ENCODE measurements at regions not wholly inside any gene's neighbourhood (a gene's known extent, or its start where the extent isn't known, plus 50 kb on each side); places are given as distances from the start of the nearest gene placed in this dataset.

DNA sequence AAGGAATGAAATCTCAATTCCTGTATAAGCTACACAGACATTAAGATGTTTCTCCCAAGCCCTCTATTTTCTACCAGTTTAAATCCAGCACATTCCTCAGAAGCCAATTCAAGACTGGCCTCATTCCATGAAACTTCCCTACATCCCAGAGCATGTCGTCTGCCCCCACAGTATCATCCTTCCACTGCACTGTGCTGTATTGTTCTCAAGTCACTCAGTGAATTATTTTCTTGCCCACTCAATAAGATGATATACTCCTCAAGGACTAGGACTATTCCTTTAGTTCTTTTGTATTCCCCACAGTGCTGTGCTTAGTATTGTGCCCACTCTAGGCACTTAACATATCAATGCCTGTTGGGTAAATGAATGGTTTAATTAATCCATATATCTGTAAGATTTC is 203.1 kb upstream of the BLID start:
- DNase-seq: no peak

DNA sequence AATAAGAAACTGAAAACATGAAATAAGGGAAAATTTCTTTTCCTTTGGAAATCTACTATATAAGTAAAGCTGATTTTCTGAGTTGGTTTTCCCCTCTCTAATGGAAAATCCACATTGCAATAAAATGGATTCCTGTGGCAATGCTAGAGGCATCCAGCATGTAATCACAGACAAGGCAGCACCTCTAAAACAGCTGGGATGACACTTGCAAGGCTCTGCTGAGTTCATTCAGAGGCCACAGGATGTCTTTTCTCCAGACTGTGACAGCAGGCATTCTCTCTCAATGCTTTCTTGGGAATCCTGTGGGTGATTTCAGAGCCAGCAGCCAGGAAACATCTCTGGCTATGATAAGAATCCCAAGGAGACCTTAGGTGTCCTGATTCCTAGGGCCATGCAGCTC is 201.3 kb upstream of the BLID start:
- peak; percentile 75 for DNase-seq

DNA sequence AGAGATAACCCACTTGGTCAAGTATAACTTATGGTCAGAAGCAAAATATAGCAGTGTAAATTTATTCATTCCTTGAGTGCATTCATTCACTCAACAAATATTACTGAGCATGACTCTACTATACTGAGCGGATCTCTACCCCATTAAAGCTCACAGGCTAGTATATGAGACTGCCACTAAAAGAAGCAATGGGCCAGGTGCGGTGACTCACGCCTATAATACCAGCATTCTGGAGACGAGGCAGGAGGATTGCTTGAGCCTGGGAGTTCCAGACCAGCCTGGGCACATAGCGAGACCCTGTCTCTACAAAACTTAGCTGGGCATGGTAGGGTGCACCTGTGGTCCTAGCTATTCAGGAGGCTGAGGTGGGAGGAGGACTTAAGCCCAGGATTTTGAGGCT is 197.6 kb upstream of the BLID start:
- no peak for DNase-seq

DNA sequence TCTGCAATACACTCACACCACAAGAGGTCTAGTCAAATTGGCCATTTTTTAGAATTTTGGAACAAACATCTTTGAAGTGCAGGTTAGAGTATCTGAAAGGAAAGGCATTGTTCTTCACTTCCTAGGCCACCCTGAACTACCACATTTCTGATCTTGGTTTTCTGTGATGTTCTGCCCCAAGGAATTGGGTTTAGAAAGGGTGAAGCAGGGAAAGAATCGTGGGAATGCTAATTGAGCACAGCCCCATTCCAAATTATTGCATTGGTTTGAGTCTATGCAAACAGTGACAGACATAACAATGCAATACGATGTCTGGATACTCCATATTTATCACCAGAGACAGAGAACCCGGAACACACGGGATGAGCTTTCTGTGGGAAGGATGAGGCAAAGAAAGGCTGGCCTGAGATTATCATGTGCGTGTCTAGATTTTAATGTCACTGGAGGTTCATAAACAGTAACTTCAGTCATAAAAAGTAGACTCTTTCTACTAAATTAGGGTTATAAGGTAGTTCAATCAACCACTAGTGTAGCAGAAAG is 195.3 kb upstream of the BLID start:
- DNase-seq: no peak

DNA sequence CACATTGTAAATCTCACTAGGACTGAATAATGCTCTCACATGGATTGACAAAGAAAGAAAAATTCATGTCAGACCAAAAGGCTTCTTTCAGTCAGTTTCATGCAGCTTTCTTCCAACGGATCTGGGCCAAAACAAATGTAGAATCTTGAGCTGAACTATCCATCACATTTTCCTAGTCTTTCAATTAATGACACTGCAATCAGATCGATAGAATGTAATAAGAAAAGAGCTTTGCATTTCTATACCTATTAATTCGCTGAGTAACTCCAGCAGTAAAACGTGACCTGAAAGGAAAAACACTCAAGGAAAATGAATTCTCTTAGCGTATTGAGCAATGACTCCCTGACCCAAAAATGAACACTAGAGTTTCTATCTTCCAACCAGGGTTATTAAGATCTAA is 194.8 kb upstream of the BLID start:
- DNase-seq: no peak

DNA sequence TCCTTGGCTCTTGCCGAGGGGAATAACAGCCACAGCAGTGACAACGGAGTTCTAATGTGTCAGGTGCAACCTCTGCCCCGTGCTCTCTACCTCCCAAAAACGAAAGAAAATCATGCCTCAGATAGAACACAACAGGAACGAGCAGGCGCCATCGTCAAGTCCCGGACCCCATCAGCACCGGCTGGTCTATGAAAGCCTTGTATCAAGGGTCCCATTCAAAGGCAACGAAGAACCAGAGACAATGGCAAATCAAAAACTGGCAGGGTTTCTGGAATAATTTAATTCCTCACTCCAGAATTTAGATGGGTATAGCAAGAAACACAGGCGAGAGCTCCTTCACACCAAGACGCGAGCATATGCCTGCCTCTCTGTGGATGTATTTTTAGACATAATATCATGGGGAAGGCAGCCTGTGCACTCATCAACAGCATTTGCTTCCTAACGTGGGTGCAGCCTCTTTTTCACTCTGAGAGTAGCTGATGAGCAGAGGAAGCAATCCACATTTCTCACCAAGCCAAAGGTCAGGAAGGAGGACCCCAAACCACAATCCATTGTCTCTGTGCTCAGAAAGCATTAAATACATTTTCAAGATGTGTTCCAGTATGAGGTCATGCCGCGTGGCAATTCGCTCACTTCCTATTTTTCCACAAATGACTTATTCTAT is 193.4 kb upstream of the BLID start:
- no peak for DNase-seq

DNA sequence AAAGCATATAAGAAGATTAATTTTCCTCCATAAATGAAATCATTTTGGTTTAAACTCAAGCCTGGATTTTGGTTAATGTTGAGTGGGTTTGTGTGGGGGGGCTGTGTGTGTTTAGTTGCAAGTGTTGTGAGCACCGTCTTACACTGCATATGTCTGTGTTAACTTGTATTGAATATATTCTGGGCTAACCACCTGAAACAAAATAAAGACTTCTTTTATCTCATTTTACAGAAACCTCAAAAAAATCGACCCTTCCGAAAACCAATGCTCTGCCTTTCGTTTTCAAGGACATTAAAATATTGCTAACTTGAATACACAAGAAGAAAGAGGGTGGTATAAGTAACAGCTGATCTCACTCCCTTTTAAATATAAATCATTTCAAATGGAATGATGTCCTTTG is 192.2 kb upstream of the BLID start:
- no peak for DNase-seq

DNA sequence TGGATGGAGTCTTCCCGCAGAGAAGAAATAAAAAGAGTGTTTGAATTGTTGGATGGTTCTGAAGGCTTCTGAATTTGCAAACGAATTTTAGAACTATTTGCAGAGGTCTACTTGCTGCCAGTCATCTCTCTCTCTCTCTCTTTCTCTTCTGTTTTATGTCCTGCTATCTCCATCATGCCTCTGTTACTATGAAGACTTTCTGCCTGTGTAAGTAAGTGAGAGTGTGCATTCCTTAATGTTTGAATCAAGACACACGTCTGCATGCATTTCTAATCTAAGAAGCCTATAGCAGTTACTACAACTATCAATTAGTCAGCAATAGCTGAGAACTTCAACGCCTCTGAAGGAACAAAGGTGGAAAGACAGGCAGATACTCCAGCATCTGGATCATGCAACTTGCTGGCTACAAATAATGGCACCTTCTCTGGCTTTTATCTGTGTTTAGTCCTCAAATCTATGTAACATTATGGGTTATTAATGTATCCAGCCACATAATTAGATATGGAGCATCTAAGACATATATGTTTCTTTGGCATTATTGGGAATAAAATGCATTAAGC is 191.5 kb upstream of the BLID start:
- no peak for DNase-seq

DNA sequence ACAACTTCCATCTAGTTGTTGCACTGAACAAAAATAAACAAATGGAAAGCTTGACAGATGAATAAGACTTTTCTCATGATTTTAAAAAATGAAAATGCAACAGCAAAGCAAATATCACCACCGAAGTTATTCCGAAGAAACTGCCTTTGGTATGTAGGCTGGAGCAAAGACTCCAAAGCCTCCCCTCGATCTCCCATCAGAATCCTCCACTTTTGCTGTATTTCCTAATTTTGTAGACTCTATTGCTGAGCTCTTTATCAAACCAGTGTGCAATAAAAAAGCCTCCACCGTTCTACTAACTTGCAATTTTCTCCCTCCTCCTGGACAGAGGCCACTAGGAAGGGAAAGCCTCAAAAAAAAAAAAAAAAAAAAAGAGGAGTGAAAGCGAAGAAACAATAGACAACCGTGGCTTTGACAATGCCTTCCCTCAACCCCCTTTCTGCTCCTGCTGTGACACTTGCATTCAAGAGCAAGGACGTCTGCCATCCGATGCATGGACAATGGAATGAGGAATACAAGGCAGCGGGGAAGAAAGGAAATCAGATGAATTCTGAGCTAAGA is 190.9 kb upstream of the BLID start:
- DNase-seq: no peak

DNA sequence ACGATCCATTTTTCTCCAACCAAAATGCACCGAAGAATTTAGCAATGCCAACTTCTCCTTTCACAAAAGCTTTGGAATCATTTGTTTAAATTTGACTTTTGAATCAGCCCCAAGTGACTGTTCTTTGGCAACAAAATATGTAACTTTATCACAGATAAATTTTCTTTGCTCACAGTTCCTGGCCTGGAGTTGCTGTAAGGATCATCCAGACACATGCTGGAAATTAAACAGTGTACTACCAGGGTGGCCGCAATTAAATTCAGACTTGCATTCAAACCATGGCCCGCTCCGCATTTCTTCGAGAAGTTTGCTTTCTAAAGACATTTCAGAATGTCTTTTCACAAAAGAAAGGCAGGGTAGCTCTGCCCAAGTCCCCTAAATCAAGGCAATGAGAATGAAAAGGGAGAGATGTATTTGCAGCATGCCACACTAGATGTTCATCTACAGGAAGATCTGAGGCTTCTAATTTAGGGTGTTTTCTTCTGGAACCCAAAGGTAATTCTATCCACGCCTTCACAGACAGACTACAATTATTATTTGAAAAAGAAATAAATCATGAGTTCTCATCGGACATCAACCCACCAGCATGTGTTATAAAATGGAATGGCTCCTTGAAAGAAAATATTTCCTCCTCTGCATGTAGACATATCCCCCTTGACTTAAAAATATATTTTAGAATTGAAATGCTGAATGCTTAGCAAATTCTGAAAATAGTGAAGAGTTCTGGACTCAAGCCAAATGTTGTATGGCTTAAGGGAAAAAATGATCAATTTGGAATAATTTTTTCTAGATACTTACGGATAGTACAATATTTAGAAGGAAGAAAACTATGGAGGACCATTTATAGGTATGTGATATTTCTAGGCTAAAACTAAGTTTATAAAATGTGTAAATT is 189.7 kb upstream of the BLID start:
- no peak for DNase-seq

DNA sequence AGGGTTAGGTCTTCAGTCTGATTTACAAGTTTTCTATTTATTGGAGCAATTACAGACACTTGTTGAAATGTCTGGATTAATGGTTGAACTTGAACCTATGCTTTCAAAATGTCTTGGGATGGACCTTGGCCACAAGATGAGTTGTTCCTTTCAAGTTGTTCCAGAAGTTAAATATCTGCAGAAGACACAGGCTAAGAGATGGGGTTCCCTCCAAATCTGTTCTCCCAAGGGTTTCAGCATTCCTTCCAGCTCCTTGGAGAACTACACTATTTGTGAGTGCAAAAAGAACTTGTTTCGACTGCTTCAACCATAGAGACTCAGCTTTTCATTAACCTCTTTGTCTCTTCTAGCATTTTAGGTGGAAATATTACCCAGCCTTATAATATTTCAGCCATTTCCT is 189.0 kb upstream of the BLID start:
- DNase-seq: no peak

DNA sequence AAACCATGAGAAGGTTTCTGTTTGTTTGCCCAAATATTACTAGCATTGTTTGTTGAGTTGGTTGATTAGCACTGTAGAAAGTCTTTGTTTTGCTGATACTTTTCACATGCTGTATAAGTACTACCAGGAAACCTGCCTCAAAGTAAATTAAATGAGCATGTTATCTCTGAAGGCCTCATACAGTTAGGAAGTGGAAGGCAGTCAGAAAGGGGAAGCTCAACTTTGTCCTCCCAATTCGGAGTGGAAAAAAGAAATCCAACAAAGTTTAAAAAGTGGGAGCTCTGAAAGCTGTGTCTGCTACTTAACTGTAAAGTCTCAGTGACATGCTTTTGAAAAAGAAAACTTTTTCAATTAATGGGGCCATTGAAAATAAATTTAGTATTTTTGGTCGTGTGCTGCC is 188.3 kb upstream of the BLID start:
- no peak for DNase-seq

DNA sequence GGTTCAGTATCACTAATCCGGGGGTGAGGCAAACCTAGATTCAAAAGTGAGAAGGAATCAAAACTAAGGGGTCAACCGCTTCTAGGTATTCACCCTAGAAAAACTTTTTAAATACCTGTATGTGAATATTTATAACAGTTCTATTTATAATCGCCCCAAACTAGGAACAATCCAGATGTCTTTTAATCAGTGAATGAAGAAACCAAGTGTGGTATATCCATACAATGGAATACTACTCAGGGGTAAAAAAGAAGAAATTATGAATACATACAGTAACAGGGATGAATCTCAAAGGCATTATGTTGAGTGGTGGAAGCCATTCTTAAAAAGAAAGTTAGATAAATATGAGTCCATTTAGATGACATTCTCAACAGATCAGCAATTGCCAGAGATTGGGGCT is 178.0 kb upstream of the BLID start:
- no peak for DNase-seq

DNA sequence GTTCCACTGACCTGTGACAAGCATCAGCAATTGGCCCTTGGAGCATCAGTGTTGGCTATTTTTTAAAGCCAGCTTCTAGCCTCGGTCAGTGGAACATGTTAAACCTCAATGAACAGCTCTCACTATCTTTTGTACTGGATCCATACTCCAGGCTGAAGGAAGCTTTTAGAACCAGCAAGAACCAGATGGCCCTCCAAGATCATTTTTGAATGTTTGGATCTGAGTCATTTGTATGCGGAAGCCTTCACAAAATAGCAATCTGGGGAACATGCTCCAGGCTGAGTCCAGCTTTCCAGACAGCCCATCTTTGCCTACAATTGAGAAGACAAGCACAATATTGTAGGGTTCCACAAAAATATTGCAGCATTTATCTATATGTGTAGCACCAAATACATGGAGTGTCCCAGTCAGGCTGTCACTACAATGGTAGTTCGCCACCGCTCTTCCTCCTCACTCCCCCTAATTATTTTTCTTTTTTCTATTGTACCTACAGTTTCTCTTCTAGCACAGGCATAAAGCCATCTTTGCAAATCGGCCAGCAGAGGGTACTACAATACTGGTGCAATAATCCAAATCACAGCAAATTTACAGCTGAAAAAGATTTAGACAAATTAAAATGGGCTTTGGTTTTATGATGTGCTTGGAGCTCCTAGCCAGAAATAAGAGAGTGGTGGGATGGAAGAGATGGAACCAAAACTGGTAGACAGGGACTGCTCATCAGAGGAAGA is 177.4 kb upstream of the BLID start:
- no peak for DNase-seq

DNA sequence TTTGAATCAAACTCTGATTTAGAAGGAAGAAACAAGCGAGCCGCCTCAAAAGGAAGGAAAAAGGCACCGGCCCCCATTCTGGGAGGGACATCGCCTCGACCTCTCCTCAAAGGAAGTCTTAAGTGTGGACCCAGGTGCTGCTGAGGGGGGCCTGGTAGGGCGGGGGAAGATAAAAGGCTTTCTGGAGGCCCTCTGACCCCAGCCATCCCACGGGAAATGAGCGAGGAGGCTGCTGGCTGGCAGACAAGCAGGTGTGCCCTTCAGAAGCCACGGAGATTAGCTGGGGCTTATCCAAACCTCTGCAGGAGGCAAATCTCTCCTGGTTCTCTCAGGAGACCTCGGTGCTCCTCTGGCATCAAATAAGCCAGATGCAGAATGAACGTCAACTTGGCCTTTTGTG is 171.4 kb upstream of the BLID start:
- no peak for DNase-seq

DNA sequence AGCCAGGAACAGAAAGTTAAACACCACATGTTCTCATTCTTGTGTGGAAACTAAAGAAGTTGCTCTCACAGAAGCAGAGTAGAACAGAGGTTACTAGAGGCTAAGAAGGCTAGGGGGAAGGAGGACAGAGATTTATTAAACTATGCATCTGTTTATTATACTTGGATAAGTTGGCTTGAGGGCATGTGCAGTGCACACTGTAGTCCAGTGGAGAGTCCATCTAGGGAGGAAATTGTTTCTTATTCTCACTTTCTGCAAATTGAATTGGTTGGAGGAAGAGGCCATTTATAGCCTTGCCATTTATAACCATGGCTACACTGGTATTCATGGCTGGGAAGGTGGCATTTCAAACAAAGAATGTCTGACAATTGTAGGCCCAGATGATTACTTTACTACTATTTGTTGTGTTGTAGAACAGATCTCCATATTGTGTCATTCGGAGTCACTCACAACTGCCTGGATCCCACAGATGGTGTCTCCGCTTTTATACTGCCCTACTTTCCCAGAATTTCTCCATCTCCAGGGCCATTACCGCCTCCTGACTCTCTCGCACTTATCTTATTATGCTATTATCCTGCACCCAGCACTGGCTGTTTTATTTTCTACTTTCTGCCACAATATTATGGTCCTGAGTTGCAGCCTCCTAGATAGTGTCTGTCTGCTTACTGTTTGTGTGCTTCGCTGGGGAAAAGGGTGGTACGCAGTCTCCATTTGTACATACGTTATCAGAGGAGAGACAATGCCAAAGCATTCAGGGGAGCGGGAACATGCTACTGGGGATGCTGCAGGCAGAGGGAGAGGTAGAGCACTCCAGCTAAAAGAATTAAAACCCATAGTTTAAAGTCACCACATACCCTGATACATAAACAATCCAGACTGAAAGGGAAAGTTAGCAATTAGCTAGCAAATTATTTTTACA is 169.3 kb upstream of the BLID start:
- no peak for DNase-seq

DNA sequence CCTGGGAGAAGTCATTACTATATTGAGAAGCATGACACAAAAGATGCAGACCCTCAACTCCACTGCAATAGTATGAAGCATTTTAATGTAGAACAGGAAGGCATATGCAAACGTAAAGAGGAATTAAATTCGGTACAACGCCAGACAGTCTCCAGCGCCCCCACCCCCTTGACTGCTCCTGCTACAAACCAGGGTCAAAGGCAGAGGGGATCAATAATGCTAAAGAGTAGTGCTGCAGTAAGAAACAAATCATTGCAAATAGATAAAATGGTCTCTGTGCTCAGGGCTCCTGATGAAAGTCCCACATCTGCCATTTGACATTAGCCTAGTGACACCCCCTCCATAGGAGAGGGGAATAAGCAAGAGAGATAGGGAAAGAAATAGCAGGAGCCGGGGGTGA is 164.9 kb upstream of the BLID start:
- DNase-seq: no peak

DNA sequence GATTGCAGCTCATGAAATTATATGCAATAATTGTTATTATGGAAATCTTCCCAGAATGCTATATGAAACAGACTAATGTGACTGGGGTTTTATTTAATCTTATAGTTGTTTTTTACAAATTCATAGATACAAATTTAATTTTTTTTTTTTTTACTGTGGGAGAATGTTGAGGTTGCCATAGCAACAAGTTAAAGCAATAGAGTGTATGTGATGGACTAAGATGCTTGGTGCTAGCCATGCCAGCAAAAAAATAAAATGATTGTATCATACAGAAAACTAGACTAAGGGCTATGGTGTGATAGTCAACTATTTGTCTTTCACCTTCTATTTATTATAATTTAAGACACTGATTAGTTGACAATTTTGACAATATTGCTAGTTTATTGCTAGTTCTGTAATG is 163.2 kb upstream of the BLID start:
- DNase-seq: no peak

DNA sequence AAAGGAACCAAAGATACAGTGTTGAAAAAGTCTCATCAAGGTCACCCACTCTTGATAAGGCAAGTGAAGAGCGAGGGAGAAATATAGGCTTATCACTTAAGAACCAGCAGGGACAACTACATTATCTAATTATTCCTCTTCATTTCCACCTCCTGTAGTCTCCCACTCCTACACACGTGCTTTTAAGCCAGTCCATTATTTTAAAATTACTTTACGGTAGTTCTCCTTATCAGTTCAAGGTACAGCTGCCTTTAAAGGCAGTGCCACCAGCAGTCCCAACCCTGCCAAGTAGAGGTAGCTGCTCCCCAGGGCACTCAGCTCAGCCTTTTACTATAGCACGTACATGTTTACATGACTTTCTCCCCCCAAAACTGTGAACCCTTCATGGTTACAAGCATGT is 161.5 kb upstream of the BLID start:
- DNase-seq: no peak

DNA sequence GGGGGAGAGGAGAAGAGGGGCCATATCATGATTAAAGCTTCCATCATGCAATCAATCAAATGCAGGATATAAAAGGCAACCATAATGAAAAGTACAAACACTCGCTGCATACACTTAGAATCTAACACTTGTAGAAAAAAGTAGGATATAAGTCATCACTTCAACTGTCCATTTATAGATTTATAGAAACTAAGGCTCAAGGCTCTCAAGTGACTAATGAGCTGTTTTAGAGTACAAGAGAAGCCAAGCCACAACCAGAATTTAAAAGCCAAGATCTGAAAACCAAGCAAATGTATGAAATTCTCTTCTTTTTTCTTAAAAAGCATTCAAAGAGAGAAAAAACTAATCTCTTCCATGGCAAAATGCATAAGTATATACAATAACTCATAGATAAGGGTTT is 160.2 kb upstream of the BLID start:
- no peak for DNase-seq

DNA sequence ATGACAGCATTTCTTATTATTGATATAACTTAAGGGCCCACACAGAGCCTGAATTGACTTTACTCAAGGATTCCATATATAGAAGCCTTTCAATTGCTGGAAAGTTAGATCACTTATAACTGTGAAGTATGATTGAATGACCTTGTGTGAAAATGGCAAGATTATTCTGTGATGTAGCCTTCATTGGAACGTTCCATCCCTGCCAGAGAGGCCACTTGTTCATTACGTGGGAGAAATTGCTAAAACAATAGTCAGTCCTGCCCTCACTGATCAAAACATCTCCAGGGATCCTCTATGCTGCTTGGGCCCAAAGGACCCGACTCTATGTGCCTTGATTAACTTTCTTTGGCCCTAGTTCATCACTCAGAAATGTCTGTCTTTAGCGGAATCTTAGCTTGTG is 159.5 kb upstream of the BLID start:
- no peak for DNase-seq
